Fibroblast of skin of left biceps (primary cell): ENCODE measurements at regions not wholly inside any gene's neighbourhood (a gene's known extent, or its start where the extent isn't known, plus 50 kb on each side); places are given as distances from the start of the nearest gene placed in this dataset.
"Not testable (repeated sequence)": the region's sequence is repeated elsewhere in the genome, so short reads cannot be mapped to it uniquely, and the experiment has no call there.

Source experiments
- DNase-seq, 2 experiments: peaks; one replicate each; pipeline ENCODE4 v3.0.0-alpha.2; 2013; ENCODE audit warnings: low read depth in 2 of 2

DNA sequence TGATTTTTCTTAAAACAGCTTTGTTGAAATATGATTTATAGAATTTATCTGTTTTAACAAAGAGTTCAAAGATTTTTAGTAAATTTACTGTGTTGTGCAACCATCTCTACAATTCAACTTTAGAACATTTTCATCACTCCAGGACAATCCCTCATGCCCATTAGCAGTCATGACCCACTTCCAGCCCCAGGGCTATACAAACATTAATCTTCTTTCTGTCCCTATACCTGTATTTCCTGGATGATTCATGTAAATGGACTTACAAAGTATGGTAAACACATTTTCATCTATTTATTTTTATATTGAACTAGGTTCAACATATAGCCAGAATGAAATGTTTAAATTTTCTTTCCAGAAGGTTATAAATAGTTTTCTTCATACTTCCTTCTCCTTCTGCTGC, 127.8 kb upstream of the CCDC180 start:
- DNase-seq = no peak

DNA sequence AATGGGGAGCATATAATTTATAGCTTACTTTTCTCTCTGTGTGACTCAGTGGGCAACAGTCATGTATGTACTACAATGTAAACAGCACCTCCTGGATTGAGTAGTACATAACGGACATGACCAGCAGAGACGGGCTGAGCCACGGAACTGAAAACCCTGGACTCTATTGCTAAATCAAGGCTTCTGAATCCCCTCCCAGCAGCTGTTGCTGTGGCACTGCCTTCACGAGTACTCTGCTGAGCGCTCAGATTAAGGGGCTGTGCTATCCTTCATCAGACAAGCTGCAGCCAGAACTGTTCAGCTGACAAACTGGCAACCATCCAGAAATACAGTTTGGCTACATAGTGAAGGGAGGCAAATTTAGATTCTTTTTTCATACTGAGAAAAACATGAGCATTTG, 131.3 kb upstream of the CCDC180 start:
- DNase-seq = no peak

DNA sequence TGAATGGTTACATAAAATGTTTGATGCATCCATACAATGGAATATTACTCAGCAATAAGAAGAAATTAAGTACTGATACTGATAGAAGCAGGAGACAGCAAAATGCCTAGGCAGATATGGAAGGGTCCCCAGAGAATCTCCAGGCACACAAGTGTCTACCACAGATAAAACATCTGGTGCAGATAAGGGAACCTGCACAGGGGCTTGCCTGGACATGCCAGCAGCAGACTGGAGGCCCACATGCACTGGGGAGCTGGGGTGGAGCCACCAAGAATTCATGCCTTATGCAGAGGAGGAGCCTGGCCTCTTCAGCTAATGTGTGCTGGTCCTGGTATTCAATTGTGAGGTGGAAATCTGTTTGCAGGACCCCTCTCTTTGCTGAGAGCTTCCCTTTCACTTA, 129.2 kb upstream of the CTSV start:
- not testable (repeated sequence) for DNase-seq

DNA sequence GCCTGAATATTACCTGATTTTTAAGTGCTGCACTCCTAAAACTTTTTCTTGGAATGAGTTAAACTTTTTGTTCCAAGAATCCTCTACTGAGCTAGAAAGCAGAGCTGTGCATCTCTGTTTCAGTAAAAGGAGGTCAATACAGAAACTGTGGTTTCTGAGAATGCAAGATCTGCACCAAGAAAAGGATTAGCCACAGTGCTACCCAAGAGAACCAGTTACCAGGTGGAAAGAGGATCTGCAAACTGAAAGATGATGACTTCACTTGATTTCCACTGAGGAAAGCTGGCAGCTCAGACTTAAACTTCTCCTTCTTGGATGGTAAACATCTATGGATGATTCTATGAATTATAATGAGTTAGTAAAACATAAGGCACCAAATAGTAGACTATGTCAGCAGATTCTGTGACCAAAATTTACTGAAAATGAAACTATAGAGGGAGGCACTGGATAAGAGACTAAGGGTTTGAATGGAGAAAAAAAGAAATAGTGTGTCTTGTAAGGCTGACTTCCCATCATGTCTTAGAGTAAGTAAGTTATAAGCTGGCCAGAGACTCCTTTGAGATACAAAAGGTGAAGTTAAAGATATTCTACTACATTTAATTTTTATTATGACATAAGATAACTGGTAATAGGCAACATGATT, 127.7 kb upstream of the CTSV start:
- DNase-seq = not testable (repeated sequence)

DNA sequence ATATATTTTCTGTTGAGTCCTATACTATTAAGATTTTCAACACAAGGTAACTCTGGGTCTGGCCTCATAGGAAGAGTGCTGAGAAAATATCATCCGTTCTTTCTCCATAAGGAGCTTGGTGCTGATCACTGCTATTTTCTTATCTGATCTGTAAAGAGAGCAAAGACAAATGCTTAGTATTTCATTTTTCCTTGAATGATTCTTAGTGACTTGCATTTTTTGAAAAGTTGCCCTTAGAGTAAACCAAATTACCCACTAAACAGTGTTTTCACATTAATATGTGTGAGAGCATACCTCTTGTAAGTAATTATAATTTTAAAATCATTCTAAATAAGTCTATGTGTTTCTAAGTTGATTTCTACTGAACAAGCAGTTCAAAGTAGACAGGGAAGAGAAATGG, 121.3 kb upstream of the CTSV start:
- DNase-seq = no peak

DNA sequence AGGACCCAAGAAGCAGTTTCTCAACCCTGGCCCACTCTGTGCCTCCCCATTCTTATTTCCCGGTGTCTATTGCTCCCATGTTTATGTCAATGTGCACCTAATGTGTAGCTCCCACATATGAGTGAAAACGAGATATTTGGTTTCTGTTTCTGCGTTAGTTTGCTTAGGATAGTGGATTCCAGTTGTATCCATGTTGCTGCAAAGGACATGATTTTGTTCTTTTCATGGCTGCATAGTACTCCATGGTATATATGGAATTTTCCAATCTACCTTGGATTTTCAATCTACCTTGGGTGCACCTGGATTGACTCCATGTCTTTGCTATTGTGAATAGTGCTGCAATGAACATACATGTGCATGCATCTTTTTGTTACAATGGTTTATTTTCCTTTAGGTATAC, 119.8 kb upstream of the CTSV start:
- not testable (repeated sequence) for DNase-seq

DNA sequence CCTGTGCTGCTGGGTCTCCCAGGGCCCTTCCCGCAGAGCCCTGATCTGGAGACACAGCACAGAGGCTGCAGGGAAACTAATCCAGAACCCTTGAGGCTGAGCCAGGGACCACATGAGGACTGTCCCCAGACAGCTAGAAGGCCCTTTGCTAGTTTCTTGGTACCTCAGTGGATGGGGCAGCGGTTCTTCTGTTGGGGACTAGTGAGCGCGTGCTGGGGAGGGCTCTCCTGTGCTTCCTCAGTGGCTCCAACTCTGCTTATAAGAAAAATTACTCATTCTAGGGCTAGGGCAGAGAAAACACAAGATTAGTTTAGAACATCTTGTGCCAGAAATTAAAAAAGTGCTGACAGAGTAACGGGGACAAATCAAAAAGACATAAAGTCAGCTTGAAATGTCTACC, 116.5 kb upstream of the CTSV start:
- not testable (repeated sequence) for DNase-seq

DNA sequence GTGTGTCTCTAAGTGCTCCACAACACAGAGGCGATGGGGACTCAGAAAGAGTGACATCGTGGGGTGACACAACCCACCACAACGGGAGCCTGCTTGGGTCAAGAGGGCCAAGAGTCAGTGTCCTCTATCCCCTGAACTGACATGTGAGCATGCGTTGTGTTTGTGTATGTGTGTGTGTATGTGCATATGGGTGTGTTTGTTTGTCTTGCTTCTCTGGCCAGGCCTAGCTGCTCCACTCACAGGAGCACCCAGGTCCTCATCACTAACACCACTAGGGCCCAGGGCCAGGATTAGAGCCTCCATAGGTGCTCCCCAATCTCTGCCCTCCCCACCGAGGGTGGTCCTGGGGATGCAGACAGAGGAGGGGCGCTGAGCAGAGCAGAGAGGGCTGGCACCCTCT, 115.0 kb upstream of the CTSV start:
- DNase-seq = no peak

DNA sequence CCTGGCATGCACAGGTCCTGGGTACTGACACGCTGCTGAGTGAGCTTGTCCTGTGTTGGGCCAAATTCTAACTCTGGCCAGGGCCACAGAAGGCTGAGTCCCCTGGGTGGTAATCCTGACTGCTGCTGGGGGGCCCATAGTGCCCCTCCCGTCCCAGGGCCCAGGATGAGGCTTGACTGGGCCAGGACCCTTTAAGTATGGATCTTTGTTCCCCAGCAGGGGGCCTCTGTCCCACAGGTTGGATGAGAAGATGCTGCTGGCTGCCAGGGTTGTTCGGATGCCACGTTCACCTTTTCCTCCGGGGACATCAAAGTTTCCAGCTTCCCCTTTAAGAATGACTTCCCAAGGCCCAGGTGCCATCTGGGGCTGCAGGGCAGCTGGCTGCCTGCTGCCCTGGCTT, 114.2 kb upstream of the CTSV start:
- not testable (repeated sequence) for DNase-seq

DNA sequence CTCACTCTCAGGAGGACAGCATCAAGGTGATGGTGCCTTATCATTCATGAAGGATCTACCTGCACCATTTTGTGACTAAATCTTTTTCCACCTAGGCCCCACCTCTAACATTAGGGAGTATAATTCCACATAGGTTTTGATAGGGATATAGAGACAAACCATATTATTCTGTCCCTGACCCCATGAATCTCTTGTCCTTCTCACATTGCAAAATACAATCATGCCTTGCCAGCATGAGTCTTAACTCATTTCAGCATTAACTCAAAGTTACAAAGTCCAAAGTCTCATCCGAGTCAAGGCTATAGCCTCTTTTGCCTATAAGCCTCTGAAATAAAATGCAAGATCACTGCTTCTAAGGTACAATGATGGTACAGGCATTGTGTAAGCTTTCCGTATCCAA, 111.5 kb upstream of the CTSV start:
- not testable (repeated sequence) for DNase-seq

DNA sequence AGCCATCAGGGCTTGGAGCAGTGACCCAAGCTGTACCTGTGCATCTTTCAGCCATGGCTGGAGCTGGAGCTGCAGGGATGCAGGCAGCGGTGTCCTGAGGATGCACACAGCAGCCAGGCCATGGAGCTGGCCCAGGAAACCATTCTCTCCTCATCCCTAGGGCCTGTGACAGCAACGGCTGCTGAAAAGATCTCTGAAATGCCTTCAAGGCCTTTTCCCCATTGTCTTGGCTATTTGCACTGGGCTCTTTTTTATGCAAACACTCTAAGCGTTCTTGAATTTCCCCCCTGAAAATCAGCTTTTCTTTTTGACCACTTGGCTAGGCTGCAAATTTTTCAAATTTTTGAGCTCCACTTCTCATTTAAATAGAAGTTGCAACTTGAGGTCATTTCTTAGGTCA, 109.5 kb upstream of the CTSV start:
- DNase-seq = not testable (repeated sequence)

DNA sequence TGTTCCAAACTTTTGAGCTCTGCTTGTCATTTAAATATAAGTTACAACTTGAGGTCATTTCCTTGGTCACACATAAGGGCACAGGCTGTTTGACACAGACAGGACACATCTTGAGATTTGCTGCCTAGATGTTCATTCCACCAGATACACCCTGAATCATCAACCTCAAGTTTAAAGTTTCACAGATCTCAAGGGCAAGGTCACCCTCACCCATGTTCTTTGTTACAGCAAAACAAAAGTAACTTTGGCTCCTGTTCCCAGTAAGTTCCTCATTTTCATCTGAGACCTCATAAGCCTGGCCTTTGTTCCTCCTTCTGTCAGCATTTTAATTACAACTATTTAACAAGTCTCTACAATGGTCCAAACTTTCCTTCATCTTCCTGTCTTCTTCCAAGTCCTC, 106.7 kb upstream of the CTSV start:
- not testable (repeated sequence) for DNase-seq

DNA sequence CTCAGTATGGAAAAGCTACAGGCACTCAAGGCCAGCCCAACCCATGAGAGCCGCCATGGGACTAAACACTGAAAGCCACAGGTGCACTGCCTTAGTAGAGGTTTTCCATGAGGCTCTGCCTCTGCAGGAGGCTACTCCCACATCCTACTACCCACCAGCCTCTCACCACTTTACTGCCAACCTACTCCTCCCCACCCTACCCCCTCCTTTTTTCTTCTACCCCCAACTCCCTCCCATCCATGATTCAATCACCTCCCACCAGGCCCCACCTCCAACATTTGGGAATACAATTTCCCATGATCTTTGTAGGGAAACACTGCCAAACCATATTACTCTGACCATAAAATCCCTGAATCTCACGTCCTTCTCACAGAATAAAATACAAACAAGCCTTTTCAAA, 101.6 kb upstream of the CTSV start:
- DNase-seq = no peak

DNA sequence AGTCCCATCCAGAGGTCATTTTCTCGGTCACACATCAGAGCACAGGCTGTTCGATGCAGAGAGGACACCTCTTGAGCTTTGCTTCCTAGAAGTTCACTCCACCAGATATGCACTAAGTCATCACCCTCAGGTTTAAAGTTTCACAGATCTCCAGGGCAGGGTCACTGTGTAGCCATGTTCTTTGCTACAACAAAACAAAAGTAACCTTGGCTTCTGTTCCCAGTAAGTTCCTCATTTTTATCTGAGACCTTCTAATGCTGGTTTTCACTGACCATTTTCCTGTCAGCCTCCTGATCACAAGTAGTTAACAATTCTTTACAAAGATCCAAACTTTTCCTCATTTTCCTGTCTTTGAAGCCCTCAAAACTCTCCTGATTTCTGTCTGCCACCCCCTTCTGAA, 97.5 kb upstream of the CTSV start:
- DNase-seq = no peak

DNA sequence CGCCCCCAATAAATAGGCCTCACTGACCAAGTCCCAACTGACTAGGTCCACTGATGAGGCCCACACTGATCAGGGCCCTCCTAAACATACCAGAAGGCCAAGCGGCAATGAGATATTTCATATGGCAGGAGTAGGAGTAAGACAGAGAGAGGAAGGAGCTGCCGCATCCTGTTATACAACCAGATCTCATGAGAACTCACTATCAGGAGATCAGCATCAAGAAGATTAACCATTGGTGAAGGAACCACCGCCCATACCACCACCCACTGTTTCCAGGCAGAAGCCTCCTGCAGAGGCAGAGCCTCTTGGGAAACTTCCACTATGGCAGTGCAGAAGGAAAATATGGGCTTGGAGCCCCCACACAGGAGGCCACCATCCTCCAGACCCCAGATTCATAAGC, 95.0 kb upstream of the CTSV start:
- DNase-seq = not testable (repeated sequence)

DNA sequence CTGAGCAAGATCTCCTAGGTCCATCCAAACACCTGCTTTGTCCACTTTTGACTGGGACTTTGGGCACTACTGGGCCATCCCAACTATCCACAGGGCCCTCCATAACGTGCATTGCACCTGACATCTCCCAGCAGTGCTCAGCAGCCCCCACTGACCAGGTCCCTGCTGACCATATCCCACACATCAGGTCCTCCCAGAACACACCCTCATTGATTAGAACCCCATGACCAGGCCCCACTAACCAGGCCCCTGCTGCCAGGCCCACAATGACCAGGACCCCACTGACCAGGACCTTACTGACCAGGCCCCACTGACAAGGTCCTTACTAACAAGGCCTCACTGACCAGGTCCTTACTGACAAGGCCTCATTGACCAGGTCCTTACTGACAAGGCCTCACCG, 93.9 kb upstream of the CTSV start:
- no peak for DNase-seq

DNA sequence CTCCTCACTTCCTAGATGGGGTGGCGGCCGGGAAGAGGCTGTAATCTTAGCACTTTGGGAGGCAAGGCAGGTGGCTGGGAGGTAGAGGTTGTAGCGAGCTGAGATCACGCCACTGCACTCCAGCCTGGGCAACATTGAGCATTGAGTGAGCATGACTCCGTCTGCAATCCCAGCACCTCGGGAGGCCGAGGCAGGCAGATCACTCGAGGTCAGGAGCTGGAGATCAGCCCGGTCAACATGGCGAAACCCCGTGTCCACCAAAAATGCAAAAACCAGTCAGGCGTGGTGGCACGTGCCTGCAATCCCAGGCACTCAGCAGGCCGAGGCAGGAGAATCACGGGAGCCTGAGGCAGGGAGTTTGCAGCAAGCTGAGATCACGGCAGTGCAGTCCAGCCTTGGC, 91.9 kb upstream of the CTSV start:
- DNase-seq = not testable (repeated sequence)

DNA sequence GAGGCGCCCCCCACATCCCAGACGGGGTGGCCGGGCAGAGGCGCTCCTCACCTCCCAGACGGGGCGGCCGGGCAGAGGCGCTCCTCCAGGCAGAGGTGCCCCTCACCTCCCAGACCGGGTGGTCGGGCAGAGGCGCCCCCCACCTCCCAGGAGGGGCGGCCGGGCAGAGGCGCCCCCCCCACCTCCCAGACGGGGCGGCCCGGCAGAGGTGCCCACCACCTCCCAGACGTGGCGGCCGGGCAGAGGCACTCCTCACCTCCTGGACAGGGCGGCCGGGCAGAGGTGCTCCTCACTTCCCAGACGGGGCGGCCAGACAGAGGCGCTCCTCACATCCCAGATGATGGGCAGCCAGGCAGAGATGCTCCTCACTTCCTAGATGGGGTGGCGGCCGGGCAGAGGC, 91.4 kb upstream of the CTSV start:
- not testable (repeated sequence) for DNase-seq

DNA sequence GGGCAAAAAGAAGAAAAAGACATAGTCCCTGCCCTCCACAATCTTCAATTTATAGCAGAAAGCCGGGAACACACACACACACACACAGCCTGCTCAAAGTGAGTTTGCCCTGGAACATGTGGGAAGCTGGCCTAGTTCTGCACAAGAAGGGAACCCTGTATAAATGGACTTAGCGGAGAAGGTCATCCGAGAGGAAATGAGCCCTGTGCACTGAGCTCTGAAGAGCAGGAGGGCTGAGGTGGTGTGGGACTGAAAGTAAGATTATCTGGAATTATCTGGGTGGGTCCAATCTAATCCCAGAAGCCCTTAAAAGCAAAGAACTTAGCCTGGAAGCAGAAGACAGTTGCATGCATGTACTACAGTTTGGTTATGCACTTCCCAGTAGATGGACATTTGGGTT, 90.0 kb upstream of the CTSV start:
- no peak for DNase-seq

DNA sequence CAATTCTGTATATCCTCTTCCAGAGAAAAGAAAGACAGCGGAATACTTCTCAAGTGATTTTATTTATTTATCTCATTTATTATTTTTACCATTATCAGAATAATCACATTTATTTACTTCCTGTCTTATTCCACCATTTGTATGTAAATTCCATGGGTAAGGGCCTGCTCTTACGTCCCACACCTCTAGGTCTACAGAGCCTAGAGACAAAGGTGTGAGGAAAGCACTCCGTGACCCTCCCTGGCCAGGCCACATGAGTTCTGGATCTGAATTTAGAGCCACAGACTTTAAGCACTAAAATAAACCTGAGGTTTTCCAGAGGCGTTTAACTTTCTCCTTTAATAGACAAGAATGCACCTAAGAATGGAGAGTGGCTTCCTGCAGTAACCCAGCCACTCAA, 85.3 kb upstream of the CTSV start:
- DNase-seq = no peak

DNA sequence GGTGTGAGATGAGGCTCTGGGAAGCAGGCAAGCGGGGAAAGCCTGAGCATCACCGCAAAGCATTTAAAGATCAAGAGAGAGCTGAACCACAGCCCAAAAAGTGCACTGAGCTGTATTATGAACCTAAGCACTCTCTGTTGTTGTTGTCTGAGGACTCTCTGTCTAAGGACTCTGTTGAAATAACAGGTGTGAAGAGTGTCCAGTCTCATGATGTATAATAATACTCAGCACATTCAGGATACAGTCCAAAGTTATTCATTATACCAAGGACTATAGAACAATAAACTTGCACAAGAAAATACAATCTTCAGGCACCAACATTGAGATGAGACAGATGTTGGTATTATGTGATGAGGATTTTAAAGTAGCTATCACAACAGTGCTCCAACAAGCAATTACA, 71.8 kb upstream of the CTSV start:
- DNase-seq = no peak

DNA sequence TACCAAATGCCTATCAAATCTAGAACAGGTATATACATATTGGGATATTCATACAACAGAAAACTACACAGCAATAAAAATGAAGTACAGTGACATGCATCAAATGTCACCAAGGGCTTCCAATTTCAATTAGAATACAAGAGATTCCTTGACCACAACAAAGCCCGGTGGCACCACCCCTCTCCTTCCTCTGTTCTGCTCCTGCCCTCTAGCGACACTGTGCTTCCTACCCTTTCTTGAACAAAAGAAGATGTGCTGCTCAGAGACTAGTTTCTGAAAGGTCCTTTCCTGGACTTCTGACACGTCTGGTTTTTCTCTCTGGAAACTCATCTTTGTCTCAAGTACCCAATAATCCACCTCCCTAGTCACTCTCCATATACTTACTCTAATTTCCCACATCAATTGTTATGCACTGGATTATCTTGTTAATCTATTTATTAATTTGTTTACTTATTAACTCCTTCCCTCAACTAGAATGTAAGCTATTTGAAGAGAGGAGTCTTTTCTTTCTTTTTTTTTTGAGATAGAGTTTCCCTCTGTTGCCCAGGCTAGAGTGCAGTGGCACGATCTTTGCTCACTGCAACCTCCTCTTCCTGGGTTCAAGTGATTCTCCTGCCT, 70.4 kb upstream of the CTSV start:
- DNase-seq = peak in 1 of 2 experiments; percentile 1

DNA sequence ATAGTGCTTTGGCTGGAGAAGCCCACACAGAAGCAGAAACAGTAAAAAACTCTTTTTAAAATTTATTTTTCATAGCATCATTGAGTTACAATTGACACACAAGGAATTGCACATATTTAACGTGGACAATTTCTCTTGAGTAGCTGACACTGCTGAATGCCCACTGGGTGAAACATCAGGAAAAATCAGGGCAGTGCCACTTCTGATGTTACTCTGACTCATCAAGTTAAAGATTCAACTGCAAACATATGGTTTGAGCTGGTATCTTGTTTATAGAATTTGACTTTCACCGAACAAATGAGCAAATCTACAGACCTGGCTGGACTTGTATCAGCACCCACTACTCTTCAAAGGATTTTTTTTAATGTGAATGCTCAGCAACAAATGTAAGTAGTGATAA, 66.3 kb upstream of the CTSV start:
- not testable (repeated sequence) for DNase-seq
